IMR-90 (cell line): ENCODE measurements at regions not wholly inside any gene's neighbourhood (a gene's known extent, or its start where the extent isn't known, plus 50 kb on each side); places are given as distances from the start of the nearest gene placed in this dataset.
"Not testable (repeated sequence)": the region's sequence is repeated elsewhere in the genome, so short reads cannot be mapped to it uniquely, and the experiment has no call there.

Source experiments
- ATAC-seq: fragments of 200-7000 bp; cut with Tn5 transposase; 2 replicates; pipeline ENCODE4 v1.9.1; 2020; ENCODE audit warnings: low read depth, mild to moderate bottlenecking, moderate library complexity
- BruUV-seq: library from RNA; stranded (reverse); fragments of 400-500 nt; replicated peaks from 2 replicates; lab custom pipeline; 2021; lab: Mats Ljungman, UMichigan
- CTCF ChIA-PET: fragments of 300-600 bp; formaldehyde crosslinking; extraction: SDS; loops from one replicate; lab custom pipeline; 2021; ENCODE audit warnings: antibody characterized with exemption; lab: Yijun Ruan, JAX
- POLR2A ChIA-PET: fragments of 300-600 bp; sonication (Branson Sonifier 250); formaldehyde crosslinking; loops from one replicate; lab custom pipeline; 2022; ENCODE audit warnings: antibody characterized with exemption; ENCODE audit not compliant: unreplicated experiment; lab: Charles Lee
- DNase-seq: peaks from one replicate; pipeline ENCODE4 v3.0.0; 2013
- H2AFZ ChIP-seq: replicated peaks from 2 replicates; pipeline ENCODE3; 2013; ENCODE audit warnings: low read length, mild to moderate bottlenecking; ENCODE audit not compliant: poor library complexity
- H2AK5ac ChIP-seq: 2 replicates; pipeline ENCODE4 v1.6.1; 2013; ENCODE audit warnings: low read depth, low read length, inconsistent platforms
- H2AK9ac ChIP-seq: replicated peaks from 2 replicates; pipeline ENCODE3; 2013; ENCODE audit warnings: mild to moderate bottlenecking, low read depth, low read length, moderate library complexity; ENCODE audit not compliant: poor library complexity
- H2BK120ac ChIP-seq: 2 replicates; pipeline ENCODE4 v1.6.1; 2013; ENCODE audit warnings: low read depth, low read length, inconsistent platforms
- H2BK15ac ChIP-seq: 3 replicates; pipeline ENCODE4 v1.6.1; 2013; ENCODE audit warnings: low read depth, low read length, inconsistent platforms
- H2BK20ac ChIP-seq: 2 replicates; pipeline ENCODE4 v1.6.1; 2013; ENCODE audit warnings: low read depth, mild to moderate bottlenecking, inconsistent platforms, low read length, moderate library complexity
- H2BK5ac ChIP-seq: 2 replicates; pipeline ENCODE4 v1.6.1; 2013; ENCODE audit warnings: mild to moderate bottlenecking, low read depth, low read length, inconsistent platforms; ENCODE audit not compliant: poor library complexity, severe bottlenecking
- H3K14ac ChIP-seq: replicated peaks from 2 replicates; pipeline ENCODE4 v1.6.1; 2013; ENCODE audit warnings: low read depth, low read length, inconsistent platforms
- H3K18ac ChIP-seq: 2 replicates; pipeline ENCODE4 v1.6.1; 2013; ENCODE audit warnings: low read depth, low read length, control low read depth
- H3K23ac ChIP-seq: 2 replicates; pipeline ENCODE4 v1.6.1; 2013; ENCODE audit warnings: low read depth, low read length, inconsistent platforms
- H3K27ac ChIP-seq: 2 replicates; pipeline ENCODE4 v1.5.1; 2013; ENCODE audit warnings: mild to moderate bottlenecking, control low read depth, low read length; ENCODE audit not compliant: insufficient read depth
- H3K27me3 ChIP-seq: 2 replicates; pipeline ENCODE4 v1.6.1; 2013; ENCODE audit warnings: low read length; ENCODE audit not compliant: control insufficient read depth, insufficient read depth
- H3K36me3 ChIP-seq: 2 replicates; pipeline ENCODE4 v1.6.1; 2013; ENCODE audit warnings: low read length, mixed read lengths; ENCODE audit not compliant: control insufficient read depth, insufficient read depth
- H3K4ac ChIP-seq: 2 replicates; pipeline ENCODE4 v1.6.1; 2013; ENCODE audit warnings: low read depth, low read length, inconsistent platforms
- H3K4me1 ChIP-seq: 2 replicates; pipeline ENCODE4 v1.6.1; 2013; ENCODE audit warnings: low read length, mixed read lengths; ENCODE audit not compliant: control insufficient read depth, insufficient read depth
- H3K4me2 ChIP-seq: 2 replicates; pipeline ENCODE4 v1.6.1; 2013; ENCODE audit warnings: low read depth, mild to moderate bottlenecking, control low read depth, low read length, moderate library complexity
- H3K4me3 ChIP-seq: 2 replicates; pipeline ENCODE4 v1.5.1; 2013; ENCODE audit warnings: low read depth, mild to moderate bottlenecking, control low read depth, low read length, moderate library complexity; ENCODE audit not compliant: insufficient read depth
- H3K56ac ChIP-seq: 2 replicates; pipeline ENCODE4 v1.6.1; 2013; ENCODE audit warnings: low read length, inconsistent platforms; ENCODE audit not compliant: insufficient read depth; ENCODE audit errors: extremely low read depth
- H3K79me1 ChIP-seq, 2 experiments: 2 replicates each; pipeline ENCODE4 v1.6.1; 2013; ENCODE audit warnings: low read length in 2 of 2, inconsistent platforms in 1 of 2, low read depth in 1 of 2
- H3K9ac ChIP-seq: 2 replicates; pipeline ENCODE4 v1.6.1; 2013; ENCODE audit warnings: low read depth, low read length, control low read depth
- H3K9me1 ChIP-seq: 2 replicates; pipeline ENCODE4 v1.6.1; 2013; ENCODE audit warnings: low read length, inconsistent platforms; ENCODE audit not compliant: insufficient read depth
- H3K9me3 ChIP-seq: 2 replicates; pipeline ENCODE4 v1.6.1; 2013; ENCODE audit warnings: low read length; ENCODE audit not compliant: control insufficient read depth, insufficient read depth
- H4K20me1 ChIP-seq: 2 replicates; pipeline ENCODE4 v1.6.1; 2013; ENCODE audit warnings: low read length, inconsistent platforms; ENCODE audit not compliant: insufficient read depth
- H4K5ac ChIP-seq: 2 replicates; pipeline ENCODE4 v1.6.1; 2013; ENCODE audit warnings: mild to moderate bottlenecking, low read depth, low read length, control low read depth
- H4K8ac ChIP-seq, 2 experiments: 2 replicates each; pipeline ENCODE4 v1.6.1; 2013; ENCODE audit warnings: low read depth in 2 of 2, low read length in 2 of 2, control low read depth in 1 of 2, inconsistent platforms in 1 of 2
- H4K91ac ChIP-seq: 2 replicates; pipeline ENCODE4 v1.6.1; 2013; ENCODE audit warnings: low read depth, low read length, inconsistent platforms; ENCODE audit not compliant: insufficient read depth
- WGBS, 2 experiments: methylation state at CpG; one replicate each; pipeline versions ENCODE4 v1.1.5 to v1.1.7; 2013; ENCODE audit warnings: missing lambda C conversion rate in 2 of 2; ENCODE audit not compliant: insufficient read length in 1 of 2; ENCODE audit errors: extremely low coverage in 2 of 2; 5-methylcytosine and 5-hydroxymethylcytosine counted together
- dilution Hi-C: fragments of 300-500 bp; cut with HindIII; formaldehyde crosslinking; loops from one replicate; pipeline ENCODE4 v1.14.3; 2018; ENCODE audit warnings: low sequenced_read_pairs; ENCODE audit not compliant: unreplicated experiment
- in situ Hi-C: fragments of 300-500 bp; cut with MboI; formaldehyde crosslinking; loops from 3 replicates; pipeline ENCODE4 v1.14.3; 2019; ENCODE audit warnings: low sequenced_read_pairs, inconsistent platforms, mixed read lengths
- intact Hi-C: fragments of 100-400 bp; cut with micrococcal nuclease; formaldehyde crosslinking; loops from 2 replicates; pipeline ENCODE4 v1.10.0; 2022

DNA sequence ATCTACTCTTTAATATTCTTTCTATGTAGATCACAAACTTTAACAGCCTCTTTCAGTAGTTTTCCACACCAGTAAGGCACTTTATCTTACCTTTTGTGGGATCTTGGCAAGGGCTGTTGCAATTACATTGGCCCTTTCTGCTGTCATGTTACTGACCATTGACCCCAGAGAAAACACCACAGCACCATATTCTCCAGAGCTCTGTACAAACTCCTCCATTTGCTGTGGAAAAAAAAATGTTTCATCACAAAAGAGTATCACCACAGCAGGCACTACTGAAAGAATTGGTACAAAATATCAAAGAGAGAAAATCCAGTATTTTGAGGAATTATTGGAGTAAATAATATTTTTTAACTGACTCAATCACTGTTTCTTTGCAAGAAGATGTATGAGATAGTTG lies 62.3 kb upstream of the UGT2A3 start:
- H3K27me3 ChIP-seq, ATAC-seq, H2AK9ac ChIP-seq, CTCF ChIA-PET, H4K8ac ChIP-seq, H3K4me2 ChIP-seq, H3K4me1 ChIP-seq, H2AK5ac ChIP-seq, H3K56ac ChIP-seq, H3K79me1 ChIP-seq, H3K9me3 ChIP-seq, H3K18ac ChIP-seq, H3K14ac ChIP-seq, H2BK5ac ChIP-seq, H2BK15ac ChIP-seq, H3K36me3 ChIP-seq, H2AFZ ChIP-seq, in situ Hi-C loops, H4K91ac ChIP-seq, POLR2A ChIA-PET, H3K4ac ChIP-seq, H2BK120ac ChIP-seq, H2BK20ac ChIP-seq, DNase-seq, H4K20me1 ChIP-seq, BruUV-seq, H4K5ac ChIP-seq, intact Hi-C loops, H3K9me1 ChIP-seq, H3K9ac ChIP-seq, H3K27ac ChIP-seq, dilution Hi-C loops, H3K4me3 ChIP-seq, H3K23ac ChIP-seq: not testable (repeated sequence)

DNA sequence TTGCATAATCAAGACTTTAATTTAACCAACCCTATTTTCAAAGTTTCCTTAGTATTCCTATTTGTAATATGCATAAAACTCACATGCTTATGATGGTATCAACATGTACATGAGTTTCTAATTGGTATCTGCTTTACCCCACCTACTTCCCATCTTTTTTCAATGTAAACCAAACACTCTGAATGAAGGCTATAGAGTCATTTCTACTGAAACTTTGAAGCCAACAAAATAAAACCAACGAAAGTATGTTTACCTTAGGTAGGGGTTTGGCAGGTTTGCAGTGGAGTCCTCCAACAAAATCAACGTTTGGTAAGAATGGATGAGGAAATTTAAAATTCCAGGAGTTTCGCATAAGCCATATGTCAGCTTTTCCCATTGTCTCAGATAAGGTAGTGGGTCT lies 66.4 kb upstream of the UGT2A3 start:
- H3K18ac ChIP-seq, H3K23ac ChIP-seq, H3K4ac ChIP-seq, intact Hi-C loops, H3K4me3 ChIP-seq, H3K14ac ChIP-seq, H4K20me1 ChIP-seq, H3K79me1 ChIP-seq, H3K36me3 ChIP-seq, H3K27me3 ChIP-seq, H3K4me2 ChIP-seq, BruUV-seq, H2BK120ac ChIP-seq, H4K8ac ChIP-seq, H3K27ac ChIP-seq, H3K9me3 ChIP-seq, H2AFZ ChIP-seq, POLR2A ChIA-PET, CTCF ChIA-PET, dilution Hi-C loops, H4K5ac ChIP-seq, H2BK15ac ChIP-seq, H3K9me1 ChIP-seq, H2BK20ac ChIP-seq, H2BK5ac ChIP-seq, DNase-seq, ATAC-seq, H2AK5ac ChIP-seq, H4K91ac ChIP-seq, H3K56ac ChIP-seq, H3K9ac ChIP-seq, in situ Hi-C loops, H3K4me1 ChIP-seq, H2AK9ac ChIP-seq: not testable (repeated sequence)
- WGBS, 2 experiments = 42% methylated on average over 2 of the region's 3 CpGs; no CpG with 5 or more reads in 1 of the 2 experiments
